ENCODE measurements at regions not wholly inside any gene's neighbourhood (a gene's known extent, or its start where the extent isn't known, plus 50 kb on each side); places are given as distances from the start of the nearest gene placed in this dataset.

DNA sequence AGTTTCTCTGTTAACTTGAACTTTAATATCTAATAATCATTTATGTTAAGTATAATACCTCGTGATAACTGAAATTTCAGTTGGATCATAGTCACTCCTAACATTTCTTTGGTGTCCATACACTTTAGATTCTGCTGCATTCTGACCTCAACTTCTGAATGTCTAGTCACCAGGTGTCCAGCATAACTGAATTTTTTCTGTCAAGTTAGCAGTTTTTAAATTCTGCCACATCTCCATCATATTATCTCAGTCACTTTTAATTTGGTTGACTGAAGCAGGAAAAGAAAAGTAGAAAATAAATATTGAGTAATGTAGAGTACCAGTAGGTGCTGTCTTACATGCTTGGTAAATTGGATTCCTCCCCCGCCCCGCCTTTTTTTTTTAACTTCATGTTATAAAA is 128.6 kb downstream of the TANC2 start:
- DNase-seq (ENCODE audit: low spot score): no peak

GRCh38 chr17:63095459-63095858 is 129.4 kb downstream of the TANC2 start:
- H3K9me3 ChIP-seq: no peaks in the 10 kb centered on the region
- H3K27me3 ChIP-seq (replicated peaks; ENCODE audit: insufficient read depth): no peaks in the 10 kb centered on the region
- H3K4me3 ChIP-seq: no peak overlapping the region
- H3K36me3 ChIP-seq: no peaks in the 10 kb centered on the region
- DNase-seq (ENCODE audit: low spot score): no peak
- no peak overlapping the region for H3K27ac ChIP-seq
- H3K4me1 ChIP-seq (ENCODE audit: control insufficient read depth in 1 of 2, low read depth in 2 of 2): no peaks in the 10 kb centered on the region
- ATAC-seq (ENCODE audit: insufficient number of reproducible peaks, low FRiP score, low read depth): no peak
- no peak for TF ChIP-seq CTCF (IDR thresholded peaks at IDR 0.05)

More for the DNA sequence above, 128.6 kb downstream of the TANC2 start:
- Histone ChIP-seq H3K9me3 (no peaks in the 10 kb centered on the region), H3K4me3 (no peak overlapping the region), H3K27ac (no peak overlapping the region), H3K36me3 (no peaks in the 10 kb centered on the region), H3K4me1 (ENCODE audit: control insufficient read depth in 1 of 2, low read depth in 2 of 2) (no peaks in the 10 kb centered on the region), H3K27me3 (replicated peaks; ENCODE audit: insufficient read depth) (no peaks in the 10 kb centered on the region)
- no peak for TF ChIP-seq CTCF (IDR thresholded peaks at IDR 0.05)
- no peak for ATAC-seq (ENCODE audit: insufficient number of reproducible peaks, low FRiP score, low read depth)

GRCh38 chr17:63095879-63096278 is 129.8 kb downstream of the TANC2 start:
- no peaks in the 10 kb centered on the region for H3K27me3 ChIP-seq (replicated peaks; ENCODE audit: insufficient read depth)
- H3K36me3 ChIP-seq: no peaks in the 10 kb centered on the region
- H3K9me3 ChIP-seq: no peaks in the 10 kb centered on the region
- H3K27ac ChIP-seq: no peak overlapping the region
- TF ChIP-seq CTCF (IDR thresholded peaks at IDR 0.05): no peak
- no peak overlapping the region for H3K4me3 ChIP-seq
- no peak for ATAC-seq (ENCODE audit: insufficient number of reproducible peaks, low FRiP score, low read depth)
- DNase-seq (ENCODE audit: low spot score): no peak
- no peaks in the 10 kb centered on the region for H3K4me1 ChIP-seq (ENCODE audit: control insufficient read depth in 1 of 2, low read depth in 2 of 2)

DNA sequence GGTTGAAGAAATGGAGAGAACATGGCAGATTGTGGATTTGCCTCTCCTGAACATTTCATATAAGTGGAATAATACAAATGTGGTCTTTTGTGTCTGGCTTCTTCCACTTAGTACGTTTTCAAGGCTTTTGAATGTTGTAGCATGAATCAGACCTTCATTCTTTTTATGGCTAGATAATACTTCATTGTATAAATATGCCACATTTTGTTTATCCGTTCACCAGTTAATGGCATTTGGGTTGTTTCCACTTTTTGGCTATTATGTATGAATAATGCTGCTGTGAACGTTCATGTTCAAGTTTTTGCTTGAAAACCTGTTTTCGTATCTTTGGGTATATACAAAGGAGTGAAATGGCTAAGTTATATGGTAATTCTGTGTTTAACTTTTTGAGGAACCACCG is 130.4 kb downstream of the TANC2 start:
- H3K9me3 ChIP-seq: no peaks in the 10 kb centered on the region
- TF ChIP-seq CTCF (IDR thresholded peaks at IDR 0.05): no peak
- H3K36me3 ChIP-seq: no peaks in the 10 kb centered on the region
- no peak overlapping the region for H3K27ac ChIP-seq
- no peaks in the 10 kb centered on the region for H3K4me1 ChIP-seq (ENCODE audit: control insufficient read depth in 1 of 2, low read depth in 2 of 2)
- no peak overlapping the region for H3K4me3 ChIP-seq
- ATAC-seq (ENCODE audit: insufficient number of reproducible peaks, low FRiP score, low read depth) (no peak), DNase-seq (ENCODE audit: low spot score) (no peak)
- no peaks in the 10 kb centered on the region for H3K27me3 ChIP-seq (replicated peaks; ENCODE audit: insufficient read depth)

DNA sequence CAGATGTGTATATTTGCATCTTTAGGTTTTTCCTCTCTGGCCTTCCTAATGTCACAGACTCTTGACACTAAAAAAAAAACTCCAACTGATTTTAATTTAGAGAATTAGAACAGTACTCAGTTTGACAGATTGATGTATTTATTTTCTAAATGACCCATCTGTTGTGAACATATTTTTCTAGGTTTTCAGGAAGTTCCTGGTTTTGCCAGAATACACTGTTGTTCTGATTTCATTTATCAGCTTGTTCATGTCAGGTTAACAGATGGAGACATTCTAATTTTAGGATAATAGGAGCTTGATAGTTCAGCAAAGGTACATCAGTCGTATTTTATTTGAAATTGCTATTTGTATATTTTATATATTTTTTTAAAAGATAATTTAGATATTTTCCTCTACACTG is 133.4 kb downstream of the TANC2 start:
- Histone ChIP-seq H3K4me1 (ENCODE audit: control insufficient read depth in 1 of 2, low read depth in 2 of 2) (no peaks in the 10 kb centered on the region), H3K27me3 (replicated peaks; ENCODE audit: insufficient read depth) (no peaks in the 10 kb centered on the region), H3K4me3 (no peak overlapping the region), H3K9me3 (no peaks in the 10 kb centered on the region), H3K27ac (no peak overlapping the region), H3K36me3 (no peaks in the 10 kb centered on the region)
- ATAC-seq (ENCODE audit: insufficient number of reproducible peaks, low FRiP score, low read depth) (no peak), DNase-seq (ENCODE audit: low spot score) (no peak)
- no peak for TF ChIP-seq CTCF (IDR thresholded peaks at IDR 0.05)
